Smooth muscle cell (in vitro differentiated cells): ENCODE measurements at regions not wholly inside any gene's neighbourhood (a gene's known extent, or its start where the extent isn't known, plus 50 kb on each side); places are given as distances from the start of the nearest gene placed in this dataset.

Experiments
- DNase-seq: peaks from one replicate; lab custom pipeline; 2025; ENCODE audit not compliant: unreplicated experiment; lab: John Stamatoyannopoulos, UW
- H2AFZ ChIP-seq: fragments of 200-600 bp; sonication (generic); 2 replicates; pipeline ENCODE4 v1.6.0; 2016; ENCODE audit warnings: antibody characterized with exemption, low read depth, mild to moderate bottlenecking
- H3F3A ChIP-seq: fragments of 200-600 bp; sonication (generic); 2 replicates; pipeline ENCODE4 v1.6.0; 2017; ENCODE audit warnings: antibody characterized with exemption, low read depth
- H3K27ac ChIP-seq: fragments of 200-600 bp; sonication (generic); 2 replicates; pipeline ENCODE4 v1.5.1; 2016; ENCODE audit warnings: low read depth, mild to moderate bottlenecking
- H3K27me3 ChIP-seq: fragments of 200-600 bp; sonication (generic); 2 replicates; pipeline ENCODE4 v1.6.1; 2016; ENCODE audit warnings: low read depth, mild to moderate bottlenecking
- H3K36me3 ChIP-seq: fragments of 200-600 bp; sonication (generic); 2 replicates; pipeline ENCODE4 v1.5.1; 2016; ENCODE audit warnings: low read depth
- H3K4me1 ChIP-seq: fragments of 200-600 bp; sonication (generic); 2 replicates; pipeline ENCODE4 v1.5.1; 2016; ENCODE audit warnings: low read depth
- H3K4me2 ChIP-seq: fragments of 200-600 bp; sonication (generic); 2 replicates; pipeline ENCODE4 v1.6.0; 2016; ENCODE audit warnings: mild to moderate bottlenecking
- H3K4me3 ChIP-seq: fragments of 200-600 bp; sonication (generic); 2 replicates; pipeline ENCODE4 v1.5.1; 2016; ENCODE audit warnings: mild to moderate bottlenecking
- H3K79me2 ChIP-seq: fragments of 200-600 bp; sonication (generic); 2 replicates; pipeline ENCODE4 v1.6.0; 2016; ENCODE audit warnings: low read depth, mild to moderate bottlenecking
- H3K9ac ChIP-seq: fragments of 200-600 bp; sonication (generic); 2 replicates; pipeline ENCODE4 v1.6.0; 2016; ENCODE audit warnings: low read depth
- H3K9me3 ChIP-seq: fragments of 200-600 bp; sonication (generic); replicated peaks from 2 replicates; pipeline ENCODE4 v1.5.1; 2016; ENCODE audit warnings: low read depth
- H4K20me1 ChIP-seq: fragments of 200-600 bp; sonication (generic); 2 replicates; pipeline ENCODE4 v1.6.0; 2016; ENCODE audit warnings: low read depth
- WGBS: methylation state at CpG from one replicate; pipeline ENCODE4 v1.1.7; 2016; ENCODE audit warnings: low lambda C conversion rate; 5-methylcytosine and 5-hydroxymethylcytosine counted together
- TF ChIP-seq, protein P1 (sequence below): fragments of 200-600 bp; sonication (generic); IDR thresholded peaks from 2 replicates; pipeline ENCODE4 v1.5.1; 2017; ENCODE audit warnings: borderline replicate concordance, mild to moderate bottlenecking, antibody characterized with exemption; ENCODE audit not compliant: insufficient read depth, poor library complexity, severe bottlenecking

DNA sequence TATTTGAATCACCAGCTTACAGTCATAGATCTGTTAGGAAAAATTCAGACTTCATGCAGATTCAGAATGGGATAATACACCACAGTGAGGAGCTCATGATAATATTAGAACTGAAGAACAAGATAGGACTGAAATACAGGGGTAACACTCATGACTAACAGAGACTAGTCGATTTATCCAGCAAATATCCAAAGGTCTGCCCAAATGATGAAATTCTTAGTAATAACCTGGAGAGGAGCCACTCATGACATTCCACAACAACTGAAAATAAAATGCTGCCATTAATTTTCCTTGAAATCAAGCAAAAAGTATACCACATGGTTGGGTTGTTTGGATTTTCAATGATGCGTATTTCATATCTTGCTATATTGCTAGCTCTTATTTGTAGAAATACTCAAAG is 903.7 kb upstream of the ADGRL3 start:
- WGBS = 44% methylated on average over 2 of the region's 2 CpGs
- Histone ChIP-seq H3K9ac (no peak overlapping the region), H3K79me2 (no peaks in the 10 kb centered on the region)

DNA sequence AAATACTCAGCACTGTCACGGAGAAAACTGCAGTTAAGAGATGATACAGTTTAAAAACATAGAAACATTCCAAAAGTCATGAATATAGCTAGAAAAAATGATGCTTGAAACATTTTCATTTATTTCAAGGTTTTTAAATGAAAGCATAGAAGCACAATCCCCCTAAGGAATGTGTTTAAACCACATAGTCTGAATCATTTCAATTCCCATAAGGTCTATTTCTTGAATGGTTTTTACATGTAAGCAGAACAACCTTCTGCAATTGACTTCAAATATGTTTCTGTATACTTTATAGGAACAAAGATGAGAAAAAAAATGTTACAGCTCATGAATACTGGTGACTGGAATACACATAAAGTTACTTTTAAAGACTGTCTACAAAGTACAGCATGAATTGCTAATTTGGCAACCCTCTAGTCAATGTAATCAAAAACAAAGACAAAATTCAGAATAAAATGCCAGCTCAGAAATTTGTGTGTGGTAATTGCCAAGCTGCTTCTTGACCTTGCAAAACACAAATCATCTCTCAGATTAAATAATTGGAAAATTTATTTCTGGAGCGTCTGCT is 886.4 kb upstream of the ADGRL3 start:
- Histone ChIP-seq H3K36me3 (no peaks in the 10 kb centered on the region), H3K4me1 (no peaks in the 10 kb centered on the region), H3K4me2 (peak overlapping the region; percentile 32), H4K20me1 (no peaks in the 10 kb centered on the region), H3K27me3 (no peaks in the 10 kb centered on the region), H3F3A (no peaks in the 10 kb centered on the region), H2AFZ (peak overlapping the region; percentile 9), H3K9ac (no peak overlapping the region), H3K9me3 (no peaks in the 10 kb centered on the region), H3K79me2 (no peaks in the 10 kb centered on the region), H3K4me3 (no peak overlapping the region), H3K27ac (no peak overlapping the region)
- TF ChIP-seq, protein P1, sequence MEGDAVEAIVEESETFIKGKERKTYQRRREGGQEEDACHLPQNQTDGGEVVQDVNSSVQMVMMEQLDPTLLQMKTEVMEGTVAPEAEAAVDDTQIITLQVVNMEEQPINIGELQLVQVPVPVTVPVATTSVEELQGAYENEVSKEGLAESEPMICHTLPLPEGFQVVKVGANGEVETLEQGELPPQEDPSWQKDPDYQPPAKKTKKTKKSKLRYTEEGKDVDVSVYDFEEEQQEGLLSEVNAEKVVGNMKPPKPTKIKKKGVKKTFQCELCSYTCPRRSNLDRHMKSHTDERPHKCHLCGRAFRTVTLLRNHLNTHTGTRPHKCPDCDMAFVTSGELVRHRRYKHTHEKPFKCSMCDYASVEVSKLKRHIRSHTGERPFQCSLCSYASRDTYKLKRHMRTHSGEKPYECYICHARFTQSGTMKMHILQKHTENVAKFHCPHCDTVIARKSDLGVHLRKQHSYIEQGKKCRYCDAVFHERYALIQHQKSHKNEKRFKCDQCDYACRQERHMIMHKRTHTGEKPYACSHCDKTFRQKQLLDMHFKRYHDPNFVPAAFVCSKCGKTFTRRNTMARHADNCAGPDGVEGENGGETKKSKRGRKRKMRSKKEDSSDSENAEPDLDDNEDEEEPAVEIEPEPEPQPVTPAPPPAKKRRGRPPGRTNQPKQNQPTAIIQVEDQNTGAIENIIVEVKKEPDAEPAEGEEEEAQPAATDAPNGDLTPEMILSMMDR = no peak
- 88% methylated on average over 2 of the region's 2 CpGs for WGBS
- DNase-seq = no peak

More for the DNA sequence above, 903.7 kb upstream of the ADGRL3 start:
- no peaks in the 10 kb centered on the region for H4K20me1 ChIP-seq
- no peaks in the 10 kb centered on the region for H3K4me1 ChIP-seq
- no peak overlapping the region for H2AFZ ChIP-seq
- H3K27ac ChIP-seq = no peak overlapping the region
- H3K36me3 ChIP-seq = no peaks in the 10 kb centered on the region
- no peak overlapping the region for H3K4me2 ChIP-seq
- H3K9me3 ChIP-seq = no peaks in the 10 kb centered on the region
- TF ChIP-seq, protein P1 = no peak
- H3F3A ChIP-seq = no peaks in the 10 kb centered on the region
- no peaks in the 10 kb centered on the region for H3K27me3 ChIP-seq
- no peak overlapping the region for H3K4me3 ChIP-seq
- DNase-seq = no peak

DNA sequence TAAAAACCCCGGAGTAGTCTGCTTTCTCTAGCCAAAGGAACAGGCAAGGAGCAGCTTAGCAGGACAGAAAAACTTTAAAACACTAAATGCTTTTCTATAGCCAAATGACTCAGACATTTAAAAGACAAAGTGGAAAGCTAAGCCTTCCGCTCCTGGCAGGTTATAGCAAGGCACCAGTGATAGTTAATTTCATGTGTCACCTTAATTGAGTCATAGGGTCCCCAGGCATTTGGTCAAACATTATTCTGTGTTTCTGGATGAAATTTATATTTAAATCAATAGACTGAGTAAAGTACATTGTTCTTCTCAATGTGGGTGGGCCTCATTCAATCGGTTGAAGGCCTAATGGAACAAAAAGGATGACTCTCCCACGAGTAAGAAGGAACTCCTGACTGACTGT is 885.7 kb upstream of the ADGRL3 start:
- TF ChIP-seq, protein P1 = no peak
- Histone ChIP-seq H3K27ac (no peak overlapping the region), H3K27me3 (no peaks in the 10 kb centered on the region), H4K20me1 (no peaks in the 10 kb centered on the region), H3K4me2 (no peak overlapping the region), H3K4me1 (no peaks in the 10 kb centered on the region), H2AFZ (no peak overlapping the region), H3F3A (no peaks in the 10 kb centered on the region), H3K9ac (no peak overlapping the region), H3K79me2 (no peaks in the 10 kb centered on the region), H3K4me3 (no peak overlapping the region), H3K9me3 (no peaks in the 10 kb centered on the region), H3K36me3 (no peaks in the 10 kb centered on the region)
- WGBS = 78% methylated on average over 4 of the region's 4 CpGs
- DNase-seq = no peak

DNA sequence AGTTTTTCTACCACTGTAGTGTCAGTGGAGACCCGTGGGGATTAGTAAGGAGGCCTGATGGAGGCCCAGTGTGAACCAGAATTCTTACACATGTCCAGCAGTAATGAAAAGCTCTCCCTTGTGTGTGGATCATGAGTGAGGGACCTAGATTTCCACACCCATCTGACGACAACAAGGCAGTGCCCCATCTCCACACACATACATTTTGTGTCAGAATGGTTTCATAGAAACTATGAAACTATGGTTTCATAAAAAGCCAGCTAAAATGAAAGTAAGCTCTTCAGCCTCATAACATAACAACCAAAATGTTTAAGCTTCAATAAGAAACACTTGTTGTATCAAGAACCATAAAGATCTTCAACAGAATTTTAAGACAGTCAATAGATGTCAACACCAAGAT is 884.5 kb upstream of the ADGRL3 start:
- TF ChIP-seq, protein P1 = no peak
- WGBS = 93% methylated on average over 2 of the region's 2 CpGs
- H3K27me3 ChIP-seq = no peaks in the 10 kb centered on the region

More for the DNA sequence above, 884.5 kb upstream of the ADGRL3 start:
- H4K20me1 ChIP-seq = no peaks in the 10 kb centered on the region
- H3K4me1 ChIP-seq = no peaks in the 10 kb centered on the region
- H3K79me2 ChIP-seq = no peaks in the 10 kb centered on the region
- H3K9me3 ChIP-seq = no peaks in the 10 kb centered on the region
- H3K4me3 ChIP-seq = no peak overlapping the region
- no peak overlapping the region for H3K9ac ChIP-seq
- H2AFZ ChIP-seq = no peak overlapping the region
- DNase-seq = no peak
- H3K36me3 ChIP-seq = no peaks in the 10 kb centered on the region
- no peak overlapping the region for H3K4me2 ChIP-seq
- H3F3A ChIP-seq = no peaks in the 10 kb centered on the region
- no peak overlapping the region for H3K27ac ChIP-seq
